ENCODE measurements at regions not wholly inside any gene's neighbourhood (a gene's known extent, or its start where the extent isn't known, plus 50 kb on each side); places are given as distances from the start of the nearest gene placed in this dataset.
"Not testable (repeated sequence)": the region's sequence is repeated elsewhere in the genome, so short reads cannot be mapped to it uniquely, and the experiment has no call there.

DNA sequence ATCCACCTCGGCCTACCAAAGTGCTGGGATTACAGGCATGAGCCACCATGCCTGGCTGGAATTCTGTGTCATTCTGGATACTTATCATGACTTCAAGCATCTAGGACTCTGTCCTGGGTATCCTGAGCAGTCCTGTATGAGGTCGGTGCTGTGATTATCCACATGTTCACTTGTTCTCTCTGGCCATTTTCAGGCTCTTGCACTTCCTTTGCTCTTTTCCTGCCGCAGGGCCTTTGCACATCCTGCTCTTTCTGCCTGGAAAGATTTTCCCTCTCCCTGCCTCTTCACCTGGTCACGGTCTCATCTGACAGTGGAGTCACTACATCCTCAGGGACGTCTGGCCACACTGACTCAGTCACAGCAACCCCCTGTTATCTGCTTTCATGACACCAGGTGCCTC lies 184.6 kb upstream of the OSBPL11 start:
- not testable (repeated sequence) for TF ChIP-seq EP300 (IDR thresholded peaks at IDR 0.05; ENCODE audit: borderline replicate concordance in 1 of 2, control insufficient read depth in 1 of 2, low read depth in 2 of 2, low read length in 2 of 2); MXI1 (IDR thresholded peaks at IDR 0.05; ENCODE audit: low read depth, low read length); POLR2A (IDR thresholded peaks at IDR 0.05; ENCODE audit: low read depth, low read length); SMAD1 (IDR thresholded peaks at IDR 0.05; ENCODE audit: low read depth, partially characterized antibody)
- TF ChIP-seq, protein P1, sequence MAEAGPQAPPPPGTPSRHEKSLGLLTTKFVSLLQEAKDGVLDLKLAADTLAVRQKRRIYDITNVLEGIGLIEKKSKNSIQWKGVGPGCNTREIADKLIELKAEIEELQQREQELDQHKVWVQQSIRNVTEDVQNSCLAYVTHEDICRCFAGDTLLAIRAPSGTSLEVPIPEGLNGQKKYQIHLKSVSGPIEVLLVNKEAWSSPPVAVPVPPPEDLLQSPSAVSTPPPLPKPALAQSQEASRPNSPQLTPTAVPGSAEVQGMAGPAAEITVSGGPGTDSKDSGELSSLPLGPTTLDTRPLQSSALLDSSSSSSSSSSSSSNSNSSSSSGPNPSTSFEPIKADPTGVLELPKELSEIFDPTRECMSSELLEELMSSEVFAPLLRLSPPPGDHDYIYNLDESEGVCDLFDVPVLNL (IDR thresholded peaks at IDR 0.05; ENCODE audit: low read depth, low read length), result not testable (repeated sequence)

All from GM12878 (cell line).